ENCODE measurements at regions not wholly inside any gene's neighbourhood (a gene's known extent, or its start where the extent isn't known, plus 50 kb on each side); places are given as distances from the start of the nearest gene placed in this dataset.
A peak's percentile ranks its signal among the peaks of the same experiment; 100 is the strongest.
"Not testable (repeated sequence)": the region's sequence is repeated elsewhere in the genome, so short reads cannot be mapped to it uniquely, and the experiment has no call there.

DNA sequence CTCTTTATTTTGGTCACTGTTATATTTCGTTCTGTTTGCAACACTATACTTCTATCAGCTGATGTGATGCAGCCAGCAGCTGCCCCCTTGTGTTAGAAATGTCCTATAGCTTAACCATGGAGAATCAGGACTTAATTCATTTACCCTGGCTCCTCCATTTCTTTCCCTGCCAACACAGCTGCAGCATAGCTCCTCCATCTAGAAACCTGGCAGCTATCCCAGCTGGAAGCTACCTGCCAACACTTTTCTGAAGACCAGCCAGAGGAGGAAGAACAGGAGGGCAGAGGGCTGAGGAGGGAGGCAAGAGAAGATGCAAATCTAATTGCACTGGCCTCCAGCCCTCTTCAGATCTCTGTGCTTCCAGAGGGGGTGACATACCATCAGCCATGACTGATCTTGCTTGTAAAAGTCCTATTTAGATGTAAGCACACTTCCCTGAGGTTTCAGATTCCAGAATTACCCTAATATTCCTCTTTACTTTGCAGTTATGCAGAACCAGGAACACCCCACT is 156.8 kb upstream of the TMEM260 start:
- DNase-seq = no peak

DNA sequence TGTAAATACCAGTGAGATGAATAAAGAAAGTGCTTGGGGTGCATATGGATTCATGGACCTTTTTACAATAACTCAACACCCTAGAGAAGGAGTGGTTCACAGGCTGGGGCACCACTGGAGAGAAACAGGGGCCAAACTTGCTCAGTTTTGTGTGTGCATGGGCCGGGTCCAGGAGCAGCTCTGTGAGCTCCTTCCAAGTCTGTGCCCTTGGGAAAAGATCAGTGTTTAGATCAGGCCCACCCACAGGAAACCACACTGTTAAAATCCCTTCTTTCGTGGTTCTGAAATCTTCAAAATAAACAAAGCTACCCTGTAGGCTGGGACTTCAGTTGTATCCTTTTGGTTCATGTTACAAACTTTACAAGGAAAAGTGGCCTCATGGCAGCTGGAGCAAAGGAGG is 156.1 kb upstream of the TMEM260 start:
- DNase-seq = no peak

DNA sequence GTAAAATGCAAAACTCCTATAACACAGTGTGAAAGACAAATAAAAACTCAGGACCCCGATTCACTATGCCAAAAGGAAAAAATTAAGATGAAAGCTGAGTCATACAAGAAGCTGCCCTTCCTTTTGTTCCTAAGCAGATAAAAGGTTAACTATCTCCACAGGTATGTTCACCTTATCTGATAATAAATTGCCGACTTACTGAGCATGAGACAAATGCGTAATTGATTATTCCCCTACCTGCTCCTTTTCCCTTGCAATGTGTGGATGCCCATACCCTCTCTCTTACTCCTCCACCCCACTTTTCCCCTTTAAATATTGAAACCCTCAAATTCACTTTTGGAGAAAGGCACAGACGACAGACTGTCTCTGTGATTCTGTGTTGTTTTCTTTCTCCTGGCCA is 148.6 kb upstream of the TMEM260 start:
- no peak for DNase-seq

DNA sequence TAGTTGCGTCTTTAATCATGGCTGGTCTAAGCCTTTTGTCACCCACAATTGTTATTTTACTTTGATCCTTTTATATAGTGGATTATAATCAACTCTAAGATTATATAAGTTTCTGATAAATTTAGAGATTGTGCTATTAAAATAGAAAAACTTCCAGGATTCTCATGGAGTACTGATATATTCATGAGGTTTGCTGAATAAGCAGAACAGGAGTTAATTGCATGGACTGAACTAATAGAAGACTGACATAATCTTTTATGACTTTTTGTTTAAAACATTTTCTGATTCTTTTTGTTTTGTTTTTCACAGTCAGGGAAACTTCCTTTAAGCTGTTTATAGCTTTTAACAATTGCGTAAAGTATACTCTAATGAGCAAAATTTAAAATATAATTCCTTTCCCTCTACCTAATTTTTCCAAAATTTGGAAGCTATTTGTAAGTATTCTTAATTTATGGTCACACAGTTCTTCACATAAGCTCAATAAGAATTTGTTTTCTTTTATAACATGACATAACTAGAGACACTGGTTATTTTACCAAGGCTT is 129.9 kb upstream of the TMEM260 start:
- DNase-seq = no peak

DNA sequence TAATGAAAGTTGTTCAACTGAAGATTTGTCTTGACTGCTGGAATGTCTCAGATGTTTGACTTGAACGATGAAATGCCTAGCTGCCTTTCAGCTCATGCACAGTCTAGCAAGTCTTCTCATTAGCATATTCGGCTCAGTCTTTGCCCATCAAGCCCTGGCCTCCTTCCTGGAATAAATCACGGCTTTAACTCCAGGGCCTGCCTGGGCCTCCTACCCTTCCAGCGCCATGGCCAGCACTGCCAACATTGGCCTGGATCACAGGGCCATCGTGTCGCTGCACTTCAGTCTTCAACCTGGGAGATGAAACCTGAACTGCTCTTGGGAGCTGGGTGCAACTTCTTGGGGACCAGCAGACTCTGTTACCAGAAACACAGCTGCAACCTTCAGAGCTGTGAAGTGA is 126.7 kb upstream of the TMEM260 start:
- DNase-seq = no peak

DNA sequence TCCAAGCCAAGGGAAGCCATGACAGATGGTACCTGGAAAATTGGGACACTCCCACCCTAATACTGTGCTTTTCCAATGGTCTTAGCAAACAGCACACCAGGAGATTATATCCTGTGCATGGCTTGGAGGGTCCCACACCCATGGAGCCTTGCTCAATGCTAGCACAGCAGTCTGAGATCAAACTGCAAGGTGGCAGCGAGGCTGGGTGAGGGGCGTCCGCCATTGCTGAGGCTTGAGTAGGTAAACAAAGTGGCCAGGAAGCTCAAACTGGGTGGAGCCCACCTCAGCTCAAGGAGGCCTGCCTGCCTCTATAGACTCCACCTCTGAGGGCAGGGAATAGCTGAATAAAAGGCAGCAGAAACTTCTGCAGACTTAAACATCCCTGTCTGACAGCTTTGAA is 124.9 kb upstream of the TMEM260 start:
- DNase-seq = not testable (repeated sequence)

DNA sequence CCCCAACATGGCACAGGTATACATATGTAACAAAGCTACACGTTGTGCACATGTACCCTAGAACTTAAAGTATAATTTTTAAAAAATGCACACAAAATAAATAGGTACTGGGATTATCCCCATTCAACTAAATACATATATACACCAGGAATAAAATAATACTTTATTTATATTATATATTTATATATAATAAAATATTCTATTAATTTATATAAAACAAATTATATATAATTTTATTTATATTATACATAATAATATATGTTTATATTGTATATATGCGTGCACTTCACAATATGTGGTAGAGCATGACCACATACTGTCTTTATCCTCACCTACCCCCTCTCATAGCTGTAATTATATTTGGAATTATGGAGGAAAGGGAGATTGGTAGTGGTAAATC is 119.1 kb upstream of the TMEM260 start:
- no peak for DNase-seq

DNA sequence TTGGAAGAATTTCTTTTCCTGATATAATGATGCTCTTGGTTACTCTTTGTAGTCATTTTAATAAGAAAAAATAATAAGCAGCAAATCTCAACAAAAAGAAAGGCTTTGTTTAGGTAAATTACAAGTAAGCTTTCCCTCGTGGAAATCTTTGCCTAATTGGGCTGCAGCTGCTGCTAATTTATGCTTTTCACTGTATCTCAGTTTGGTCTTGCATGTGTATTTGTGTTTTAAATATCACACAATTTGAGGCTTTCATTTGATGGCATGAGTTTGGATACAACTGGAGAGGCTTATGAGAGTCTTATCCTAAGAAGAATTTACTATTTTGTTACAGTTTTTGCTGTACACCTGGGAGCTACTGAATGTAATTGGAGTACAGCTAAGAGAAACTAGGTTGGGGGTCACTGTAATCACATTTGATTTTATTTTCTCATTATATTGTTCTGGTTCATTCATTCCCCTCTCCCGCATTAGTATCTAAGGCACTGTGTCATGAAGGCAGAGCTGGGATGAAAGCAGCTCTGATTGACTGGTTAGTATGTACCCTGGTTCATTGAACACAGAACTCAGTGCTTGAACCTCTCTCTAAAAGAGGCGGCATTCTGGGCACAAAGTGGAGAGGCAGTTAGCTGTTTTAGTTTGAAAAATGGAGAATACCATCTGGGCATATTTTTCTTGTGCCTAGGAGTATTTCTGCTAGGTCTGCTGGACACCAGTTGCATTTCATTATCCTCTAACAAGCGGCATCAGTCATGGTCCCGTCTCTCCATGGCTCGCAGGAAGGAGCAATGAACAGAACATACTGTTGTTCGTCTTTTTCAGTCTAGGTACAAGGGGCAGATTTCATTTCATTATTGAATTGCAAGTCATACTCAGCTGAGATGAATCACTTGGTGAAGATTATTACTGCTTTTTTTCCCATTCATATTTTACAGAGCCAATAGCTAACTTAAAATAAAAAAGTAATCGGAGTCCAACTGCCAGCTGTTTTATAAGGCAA is 118.0 kb upstream of the TMEM260 start:
- no peak for DNase-seq

DNA sequence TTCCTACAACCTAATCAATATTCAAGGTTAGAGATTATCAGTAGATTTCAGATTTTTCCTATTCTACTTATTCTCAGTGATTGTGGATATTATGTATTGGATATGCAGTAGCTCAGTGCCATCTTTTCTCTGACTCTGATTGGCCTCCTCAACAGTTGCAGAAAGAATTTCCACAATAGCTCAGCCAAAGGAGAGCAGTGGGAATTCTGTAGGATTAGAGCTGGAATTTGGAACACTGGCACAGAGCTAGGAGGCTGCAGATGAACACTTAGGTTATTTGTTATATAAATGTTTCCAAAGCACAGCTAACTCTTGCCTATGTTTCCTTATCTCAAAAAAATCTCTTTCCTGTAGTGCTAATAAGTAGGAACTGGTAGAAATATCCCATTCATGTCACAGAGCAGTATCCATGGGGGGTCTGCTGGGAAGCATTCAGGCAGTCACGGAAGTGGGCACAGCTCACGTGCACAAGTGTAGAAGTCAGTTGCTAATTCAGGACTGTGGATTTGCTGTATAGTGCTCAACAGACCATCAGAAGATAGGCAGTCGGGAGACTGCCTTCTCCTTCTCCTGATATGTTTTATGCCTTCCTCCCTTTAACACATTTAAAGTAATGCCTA is 116.2 kb upstream of the TMEM260 start:
- no peak for DNase-seq

DNA sequence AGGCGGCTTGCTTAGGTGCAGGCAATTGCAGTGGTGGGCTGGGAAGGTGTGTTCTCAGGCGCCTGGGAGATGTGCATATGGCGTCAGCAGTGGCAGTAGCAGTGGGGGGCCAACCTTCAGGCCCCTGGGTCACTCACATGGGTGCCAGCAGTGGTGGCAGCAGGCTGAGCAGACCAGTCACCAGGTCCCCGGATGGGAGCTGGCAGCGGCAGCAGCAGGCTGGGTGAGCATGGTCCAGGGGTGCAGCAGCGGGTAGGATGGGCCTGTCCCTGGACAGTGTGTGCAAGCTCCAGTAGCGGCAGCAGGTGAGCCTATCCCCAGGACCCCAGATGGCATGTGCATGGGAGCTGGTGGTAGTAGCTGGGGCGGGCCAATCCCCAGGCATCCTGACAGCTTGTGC is 108.5 kb upstream of the TMEM260 start:
- DNase-seq = no peak

DNA sequence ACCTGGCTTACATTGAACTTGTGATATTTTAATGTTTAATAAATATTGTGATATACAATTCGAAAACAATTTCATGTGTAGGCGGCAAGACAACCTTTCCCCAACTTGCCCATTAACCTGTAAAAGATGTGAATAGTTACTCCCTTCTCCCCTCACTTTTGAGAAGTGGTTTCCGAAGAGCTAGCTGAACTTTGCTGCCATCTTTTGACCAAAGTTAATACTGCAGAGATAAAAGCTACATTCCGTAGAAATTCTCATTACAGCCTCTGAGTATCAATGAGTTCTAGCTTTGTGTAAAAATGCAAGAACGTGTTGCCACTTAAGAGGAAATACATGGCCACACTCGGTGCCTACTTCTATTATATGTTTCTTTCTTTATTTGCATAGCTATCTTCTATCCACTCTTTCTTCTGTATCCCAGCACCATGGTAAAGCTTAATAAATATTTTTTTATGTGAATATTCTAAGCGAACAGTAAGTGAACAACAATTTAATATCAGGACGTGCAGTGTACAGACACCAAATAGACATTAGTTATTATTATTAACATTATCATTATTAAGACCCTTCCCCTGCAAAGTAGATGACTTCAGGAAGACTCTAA is 105.1 kb upstream of the TMEM260 start:
- DNase-seq = no peak

DNA sequence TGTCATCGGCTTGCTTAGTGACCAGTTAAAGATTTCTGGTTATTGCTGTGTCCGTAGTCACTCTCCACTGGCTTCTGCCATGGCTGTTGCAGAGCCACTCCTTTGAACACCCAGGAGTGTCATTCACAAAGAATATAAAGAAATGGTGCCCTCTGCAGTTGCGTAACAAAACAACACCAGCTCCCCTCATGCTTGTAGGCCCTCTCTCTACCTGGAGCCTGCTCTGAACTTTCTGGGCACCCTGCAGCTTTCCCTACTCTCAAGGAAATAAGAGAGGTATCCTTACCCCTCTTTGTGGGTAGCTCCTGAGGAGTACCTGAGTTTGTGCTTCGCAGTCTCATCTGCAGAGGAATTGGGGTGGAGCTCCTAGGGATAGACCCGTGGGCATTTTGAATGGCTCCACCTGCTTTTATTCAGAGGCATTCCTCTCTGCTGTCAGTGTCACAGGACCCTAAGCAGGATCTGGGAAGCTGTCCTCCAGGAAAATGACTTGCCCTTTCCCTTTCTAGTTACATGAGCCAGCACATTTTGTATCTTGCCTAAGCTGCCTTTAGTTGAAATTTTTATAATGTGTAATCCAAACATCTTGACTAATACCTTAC is 97.2 kb upstream of the TMEM260 start:
- no peak for DNase-seq

DNA sequence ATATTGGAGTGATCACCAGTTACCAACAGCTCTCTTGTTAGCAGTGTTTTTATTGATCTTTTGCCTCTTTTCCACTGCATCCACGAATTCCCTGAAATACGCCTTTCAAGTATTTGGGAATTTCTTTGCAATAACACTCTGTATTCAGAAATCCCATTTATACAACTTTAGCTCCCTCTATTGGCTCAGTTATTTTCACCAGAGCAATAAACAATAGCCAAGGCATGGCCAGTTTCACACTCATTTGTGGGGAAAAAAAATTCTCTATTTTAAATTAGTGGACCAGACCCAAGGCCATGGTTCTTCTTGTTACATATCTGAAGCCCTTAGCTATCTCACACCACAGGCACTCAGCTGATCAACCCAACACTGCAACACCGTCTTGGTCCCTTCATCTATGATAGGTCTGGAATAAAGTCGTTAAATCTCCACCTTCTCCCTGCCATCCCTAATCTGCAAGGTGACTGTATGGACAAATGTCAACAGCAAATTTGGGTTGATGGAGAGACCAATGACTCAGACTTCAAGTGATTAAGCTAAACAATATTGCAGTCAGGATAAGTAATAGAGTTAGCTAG is 92.4 kb upstream of the TMEM260 start:
- DNase-seq = no peak

DNA sequence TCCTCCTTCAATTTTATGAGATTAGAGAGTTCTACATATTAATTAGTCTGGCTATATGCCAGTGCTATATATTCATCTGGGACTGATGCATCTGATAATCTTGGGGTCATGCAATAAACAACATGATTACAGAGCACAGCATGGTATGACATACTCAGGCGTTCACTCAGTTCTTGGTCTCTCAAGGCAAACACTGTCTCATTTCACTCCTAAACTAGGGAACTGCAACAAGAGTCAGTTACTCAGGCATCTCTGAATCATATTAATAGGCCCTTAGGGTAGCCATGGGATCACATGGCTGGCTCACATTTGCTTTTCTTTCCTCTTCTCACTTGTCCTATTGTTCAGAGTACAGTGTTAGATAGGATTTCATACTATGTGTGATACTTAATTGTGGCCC is 91.8 kb upstream of the TMEM260 start:
- DNase-seq = no peak

DNA sequence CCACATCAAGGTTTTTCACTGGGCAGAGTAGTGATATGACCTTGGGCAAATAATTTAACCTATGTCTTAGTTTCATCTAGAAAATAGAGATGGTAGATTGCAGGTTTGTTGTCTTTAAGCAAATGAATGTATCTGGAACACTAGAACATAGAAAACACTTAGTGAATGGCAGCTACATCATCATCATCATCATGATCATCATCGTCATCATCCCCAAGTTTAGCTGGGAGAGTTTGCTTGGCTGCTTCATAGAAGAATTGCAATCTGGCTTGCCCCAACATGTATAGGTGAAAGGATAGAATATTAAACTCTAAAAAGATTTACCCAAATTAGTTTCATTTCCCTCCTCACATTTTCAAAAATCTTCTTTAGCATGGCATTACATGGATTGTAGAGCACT is 91.3 kb upstream of the TMEM260 start:
- DNase-seq = no peak

DNA sequence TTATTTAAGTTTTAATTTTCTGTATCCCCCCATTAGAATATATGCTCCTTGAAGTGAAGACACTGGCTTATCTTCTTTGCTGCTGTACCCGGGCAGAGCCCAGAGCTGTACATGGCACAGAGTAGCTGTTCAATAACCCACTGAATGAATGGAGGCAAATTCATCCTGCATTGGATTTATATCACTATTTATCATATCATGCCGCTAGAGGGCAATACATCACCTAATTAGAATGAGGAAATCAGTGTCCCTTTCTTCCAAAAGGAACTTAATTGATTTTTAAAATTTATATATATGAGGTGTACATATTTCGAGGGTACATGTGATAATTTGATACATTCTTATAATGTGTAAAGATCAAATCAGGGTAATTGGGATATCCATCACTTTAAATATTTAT is 89.2 kb upstream of the TMEM260 start:
- no peak for DNase-seq

DNA sequence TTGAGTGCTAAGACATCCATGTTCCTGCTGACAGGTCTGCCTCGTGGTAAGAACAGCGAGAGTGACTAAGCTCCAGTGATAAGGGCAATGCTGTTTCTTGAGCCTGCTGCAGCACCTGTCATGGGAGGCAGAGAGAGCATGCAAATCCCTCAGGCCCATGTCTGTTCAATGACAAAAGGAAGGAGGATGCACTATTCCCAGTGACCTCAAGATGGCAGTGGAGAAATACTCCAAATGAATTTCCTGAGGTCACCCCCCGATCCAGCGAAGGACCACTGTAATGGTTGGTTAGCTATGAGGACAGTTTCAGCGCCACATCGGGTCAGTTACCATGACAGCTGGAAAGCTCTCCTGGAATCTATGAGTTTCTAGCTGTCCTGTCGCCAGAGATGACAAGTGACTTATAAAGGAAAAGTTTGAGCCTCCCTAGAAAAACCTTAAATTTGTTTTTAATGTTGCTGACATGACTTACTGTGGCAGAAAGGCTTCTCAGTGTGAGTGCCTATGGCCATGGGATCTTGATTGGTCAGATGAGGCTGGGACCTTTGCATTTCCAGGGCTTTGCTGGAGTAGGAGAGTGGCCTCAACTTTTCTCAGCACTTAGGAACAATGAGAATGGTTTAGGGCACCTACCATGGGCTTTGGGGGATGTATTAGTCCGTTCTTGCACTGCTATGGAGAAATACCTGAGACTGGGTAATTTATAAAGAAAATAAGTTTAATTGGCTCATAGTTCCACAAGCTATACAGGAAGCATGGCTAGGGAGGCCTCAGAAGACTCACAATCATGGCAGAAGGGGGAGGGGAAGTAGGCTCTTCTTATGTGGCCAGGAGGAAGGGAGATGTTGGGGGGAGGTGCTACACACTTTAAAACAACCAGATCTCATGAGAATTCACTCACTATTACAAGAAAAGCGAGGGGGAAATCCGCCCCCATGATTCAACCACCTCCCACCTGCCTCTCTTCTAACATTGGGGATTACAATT is 88.0 kb upstream of the TMEM260 start:
- DNase-seq = peak; percentile 52

DNA sequence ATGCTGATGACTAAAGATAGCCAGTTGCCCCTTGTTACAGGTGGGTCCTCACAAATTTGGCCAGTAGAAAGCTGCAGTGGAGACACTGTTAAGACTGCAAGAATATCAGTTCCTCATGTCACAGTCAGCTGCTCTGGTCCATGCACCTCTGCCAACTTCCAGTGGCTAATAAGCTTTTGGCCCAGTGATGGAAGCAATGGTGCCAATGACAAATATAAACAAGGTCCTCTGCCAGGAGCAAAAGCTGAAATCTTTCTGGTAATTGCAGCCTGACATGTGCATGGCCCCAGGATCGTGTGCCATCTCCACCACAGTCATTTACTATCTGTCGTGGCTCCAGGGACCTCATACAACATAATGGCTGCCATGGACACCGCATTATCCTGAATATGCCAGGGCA is 85.4 kb upstream of the TMEM260 start:
- DNase-seq = no peak

DNA sequence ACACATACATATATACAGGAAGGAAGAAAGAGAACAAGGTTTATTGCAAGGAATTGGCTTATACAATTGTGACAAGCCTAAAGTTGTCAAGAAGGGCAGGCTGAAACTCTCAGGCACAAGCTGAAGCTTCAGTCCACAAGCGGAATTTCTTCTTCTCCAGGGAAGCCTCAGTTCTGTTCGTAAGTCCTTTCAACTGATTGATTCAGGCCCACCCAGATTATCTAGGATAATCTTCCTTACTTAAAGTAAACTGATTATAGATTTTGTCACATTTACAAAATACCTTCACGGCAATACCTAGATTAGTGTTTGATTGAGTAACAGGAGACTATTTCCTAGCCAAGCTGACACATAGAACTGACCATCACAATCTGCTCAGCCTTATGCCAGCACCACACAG is 81.5 kb upstream of the TMEM260 start:
- no peak for DNase-seq

DNA sequence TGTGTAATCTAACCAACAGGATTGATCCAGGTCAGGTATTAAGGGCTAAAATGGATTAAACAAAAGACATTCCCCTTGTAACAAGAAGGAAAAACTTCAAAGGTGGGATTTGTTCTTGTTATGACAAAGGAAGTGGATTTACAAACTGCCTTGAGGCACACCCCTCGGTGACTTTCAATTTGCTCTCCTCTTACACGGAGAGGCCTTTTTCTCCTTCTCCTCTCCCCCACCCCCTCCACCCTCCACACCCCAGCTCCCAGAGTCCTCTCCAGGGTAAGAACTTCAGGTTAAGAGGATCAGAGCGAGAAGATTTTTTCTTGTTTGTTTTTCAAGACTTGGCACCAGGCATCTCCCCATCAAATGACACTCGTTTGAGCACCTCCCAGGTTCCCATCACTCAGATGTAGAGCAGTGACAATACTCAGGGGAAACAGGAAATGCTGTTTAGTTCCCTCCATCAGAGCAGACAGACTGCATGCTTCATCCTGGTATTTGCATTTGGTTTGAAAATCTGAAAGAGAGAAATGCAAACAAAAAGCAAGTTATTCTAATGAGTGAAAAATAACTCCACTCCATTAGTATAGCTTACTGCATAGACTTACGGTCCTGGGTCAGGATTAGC is 77.6 kb upstream of the TMEM260 start:
- no peak for DNase-seq

DNA sequence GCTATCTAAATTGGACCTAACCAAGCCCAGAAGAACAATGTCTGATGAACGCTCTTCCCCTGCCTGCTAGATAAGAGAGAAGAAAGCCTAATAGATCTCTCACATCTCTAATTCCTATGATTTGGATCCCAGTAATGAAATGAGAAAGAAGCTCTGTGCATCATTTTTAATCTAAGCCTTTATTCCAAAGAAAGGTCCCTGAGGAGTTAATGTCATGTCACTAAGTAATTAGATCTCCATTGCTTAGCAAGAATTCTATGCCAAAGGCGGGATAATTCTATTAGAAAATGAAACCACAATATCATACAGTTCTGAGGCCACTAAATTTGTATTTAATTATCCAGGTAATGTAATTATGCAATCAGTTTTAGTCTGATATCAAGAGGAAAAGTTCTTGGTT is 74.2 kb upstream of the TMEM260 start:
- DNase-seq = no peak
